ENCODE measurements at regions not wholly inside any gene's neighbourhood (a gene's known extent, or its start where the extent isn't known, plus 50 kb on each side); places are given as distances from the start of the nearest gene placed in this dataset.

GRCh38 chr4:71222661-71223060 is 116.2 kb upstream of the SLC4A4 start:
- TF ChIP-seq CTCF (conservative IDR thresholded peaks at IDR 0.05; ENCODE audit: low read length), result no peak
- TF ChIP-seq EZH2phosphoT487 (IDR thresholded peaks at IDR 0.05; ENCODE audit: borderline replicate concordance, low read depth, low read length), result no peak
